Ishikawa (cell line): ENCODE measurements at regions not wholly inside any gene's neighbourhood (a gene's known extent, or its start where the extent isn't known, plus 50 kb on each side); places are given as distances from the start of the nearest gene placed in this dataset.

Source experiments
- CEBPB ChIP-seq: IDR thresholded peaks from 2 replicates; pipeline ENCODE4 v1.6.1; 2012
- CREB1 ChIP-seq: IDR thresholded peaks from 2 replicates; pipeline ENCODE4 v1.6.1; 2012; ENCODE audit warnings: low read depth
- EGR1 ChIP-seq: IDR thresholded peaks from 2 replicates; pipeline ENCODE4 v1.6.1; 2012
- EP300 ChIP-seq: IDR thresholded peaks from 2 replicates; pipeline ENCODE4 v1.6.1; 2012; ENCODE audit warnings: borderline replicate concordance
- FOXM1 ChIP-seq: IDR thresholded peaks from 2 replicates; pipeline ENCODE4 v1.6.1; 2012; ENCODE audit warnings: low read depth, borderline replicate concordance
- NFIC ChIP-seq: IDR thresholded peaks from 2 replicates; pipeline ENCODE4 v1.6.1; 2012
- RAD21 ChIP-seq: IDR thresholded peaks from 2 replicates; pipeline ENCODE4 v1.6.1; 2012; ENCODE audit warnings: low read depth
- TAF1 ChIP-seq: IDR thresholded peaks from 2 replicates; pipeline ENCODE4 v1.6.1; 2012; ENCODE audit warnings: low read depth, mild to moderate bottlenecking
- TCF12 ChIP-seq: IDR thresholded peaks from 2 replicates; pipeline ENCODE4 v1.6.1; 2012; ENCODE audit warnings: low read depth
- TEAD4 ChIP-seq: IDR thresholded peaks from 2 replicates; pipeline ENCODE4 v1.6.1; 2012
- YY1 ChIP-seq: IDR thresholded peaks from 2 replicates; pipeline ENCODE4 v1.6.1; 2012; ENCODE audit warnings: low read depth
- ZBTB7A ChIP-seq: IDR thresholded peaks from 2 replicates; pipeline ENCODE4 v1.6.1; 2012; ENCODE audit warnings: low read depth
- TF ChIP-seq, protein P1 (sequence below): IDR thresholded peaks from 2 replicates; pipeline ENCODE4 v1.6.1; 2012
- TF ChIP-seq, protein P2 (sequence below): IDR thresholded peaks from 2 replicates; pipeline ENCODE4 v1.6.1; 2012; ENCODE audit warnings: low read depth, mild to moderate bottlenecking
- TF ChIP-seq, protein P3 (sequence below): IDR thresholded peaks from 2 replicates; pipeline ENCODE4 v1.6.1; 2012

DNA sequence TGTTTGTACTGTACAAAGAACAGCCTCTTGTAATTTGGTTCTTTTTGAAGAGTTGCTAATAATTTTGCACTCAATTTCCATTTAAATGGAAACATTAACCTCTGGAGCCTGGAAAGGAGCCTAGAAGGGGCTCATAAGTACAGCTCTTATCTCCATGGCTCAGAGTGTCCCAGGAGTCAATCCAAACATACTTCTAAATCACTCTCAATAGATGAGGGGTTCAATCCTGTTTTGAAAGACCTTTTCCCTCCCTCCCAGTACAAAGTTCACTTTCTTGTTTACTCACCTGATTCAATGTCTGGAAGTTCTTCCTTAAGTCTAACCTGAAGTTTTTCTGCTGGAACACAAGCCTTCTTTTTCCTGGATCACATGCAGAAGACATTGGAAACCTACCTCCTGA lies 273.0 kb upstream of the PLET1 start:
- TF ChIP-seq YY1 (no peak), TCF12 (no peak), ZBTB7A (no peak), EP300 (no peak)

GRCh38 chr11:112534208-112534607 lies 273.5 kb upstream of the PLET1 start:
- TF ChIP-seq FOXM1 (no peak), TAF1 (no peak), TCF12 (no peak), CEBPB (no peak), ZBTB7A (no peak), YY1 (no peak), CREB1 (no peak), TEAD4 (no peak), EP300 (no peak), EGR1 (no peak), RAD21 (no peak), NFIC (no peak)
- TF ChIP-seq, protein P1, sequence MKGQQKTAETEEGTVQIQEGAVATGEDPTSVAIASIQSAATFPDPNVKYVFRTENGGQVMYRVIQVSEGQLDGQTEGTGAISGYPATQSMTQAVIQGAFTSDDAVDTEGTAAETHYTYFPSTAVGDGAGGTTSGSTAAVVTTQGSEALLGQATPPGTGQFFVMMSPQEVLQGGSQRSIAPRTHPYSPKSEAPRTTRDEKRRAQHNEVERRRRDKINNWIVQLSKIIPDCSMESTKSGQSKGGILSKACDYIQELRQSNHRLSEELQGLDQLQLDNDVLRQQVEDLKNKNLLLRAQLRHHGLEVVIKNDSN = no peak
- TF ChIP-seq, protein P2, sequence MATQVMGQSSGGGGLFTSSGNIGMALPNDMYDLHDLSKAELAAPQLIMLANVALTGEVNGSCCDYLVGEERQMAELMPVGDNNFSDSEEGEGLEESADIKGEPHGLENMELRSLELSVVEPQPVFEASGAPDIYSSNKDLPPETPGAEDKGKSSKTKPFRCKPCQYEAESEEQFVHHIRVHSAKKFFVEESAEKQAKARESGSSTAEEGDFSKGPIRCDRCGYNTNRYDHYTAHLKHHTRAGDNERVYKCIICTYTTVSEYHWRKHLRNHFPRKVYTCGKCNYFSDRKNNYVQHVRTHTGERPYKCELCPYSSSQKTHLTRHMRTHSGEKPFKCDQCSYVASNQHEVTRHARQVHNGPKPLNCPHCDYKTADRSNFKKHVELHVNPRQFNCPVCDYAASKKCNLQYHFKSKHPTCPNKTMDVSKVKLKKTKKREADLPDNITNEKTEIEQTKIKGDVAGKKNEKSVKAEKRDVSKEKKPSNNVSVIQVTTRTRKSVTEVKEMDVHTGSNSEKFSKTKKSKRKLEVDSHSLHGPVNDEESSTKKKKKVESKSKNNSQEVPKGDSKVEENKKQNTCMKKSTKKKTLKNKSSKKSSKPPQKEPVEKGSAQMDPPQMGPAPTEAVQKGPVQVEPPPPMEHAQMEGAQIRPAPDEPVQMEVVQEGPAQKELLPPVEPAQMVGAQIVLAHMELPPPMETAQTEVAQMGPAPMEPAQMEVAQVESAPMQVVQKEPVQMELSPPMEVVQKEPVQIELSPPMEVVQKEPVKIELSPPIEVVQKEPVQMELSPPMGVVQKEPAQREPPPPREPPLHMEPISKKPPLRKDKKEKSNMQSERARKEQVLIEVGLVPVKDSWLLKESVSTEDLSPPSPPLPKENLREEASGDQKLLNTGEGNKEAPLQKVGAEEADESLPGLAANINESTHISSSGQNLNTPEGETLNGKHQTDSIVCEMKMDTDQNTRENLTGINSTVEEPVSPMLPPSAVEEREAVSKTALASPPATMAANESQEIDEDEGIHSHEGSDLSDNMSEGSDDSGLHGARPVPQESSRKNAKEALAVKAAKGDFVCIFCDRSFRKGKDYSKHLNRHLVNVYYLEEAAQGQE = no peak
- TF ChIP-seq, protein P3, sequence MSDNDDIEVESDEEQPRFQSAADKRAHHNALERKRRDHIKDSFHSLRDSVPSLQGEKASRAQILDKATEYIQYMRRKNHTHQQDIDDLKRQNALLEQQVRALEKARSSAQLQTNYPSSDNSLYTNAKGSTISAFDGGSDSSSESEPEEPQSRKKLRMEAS = no peak

GRCh38 chr11:112537026-112537425 lies 276.4 kb upstream of the PLET1 start:
- TF ChIP-seq NFIC (no peak), CREB1 (no peak), RAD21 (no peak), EGR1 (no peak), FOXM1 (no peak), ZBTB7A (no peak), YY1 (no peak), CEBPB (no peak), TAF1 (no peak), TCF12 (no peak)
- TF ChIP-seq, protein P3 = no peak
- TF ChIP-seq, protein P1 = no peak
- TF ChIP-seq, protein P2 = no peak

DNA sequence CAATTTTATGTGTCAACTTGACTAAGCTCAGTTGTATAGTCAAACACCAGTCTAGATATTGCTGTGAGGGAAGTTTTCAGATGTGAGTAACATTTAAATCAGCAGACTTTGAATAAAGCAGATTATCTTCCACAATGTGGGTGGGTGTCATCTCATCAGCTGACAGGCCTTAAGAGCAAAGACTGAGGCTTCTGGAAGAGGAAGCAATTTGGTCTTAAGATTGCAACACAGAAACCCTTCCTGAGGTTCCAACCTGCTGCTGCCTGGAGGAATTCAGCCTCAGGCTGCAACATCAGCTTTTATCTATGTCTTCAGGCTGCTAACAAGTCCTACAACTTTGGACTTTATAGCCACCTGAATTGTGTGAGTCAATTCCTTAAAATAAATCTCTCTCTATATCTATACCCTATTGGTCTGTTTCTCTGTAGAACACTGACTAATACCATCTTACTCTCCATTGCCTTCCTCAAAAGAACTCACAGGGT lies 277.2 kb upstream of the PLET1 start:
- TF ChIP-seq ZBTB7A (no peak), EP300 (no peak), TAF1 (no peak), CREB1 (no peak), YY1 (no peak), TEAD4 (no peak), EGR1 (no peak), NFIC (no peak), FOXM1 (no peak), CEBPB (no peak), TCF12 (no peak), RAD21 (no peak)
- TF ChIP-seq, protein P3 = no peak
- TF ChIP-seq, protein P2 = no peak
- TF ChIP-seq, protein P1 = no peak
